GM19239 (cell line): ENCODE measurements at regions not wholly inside any gene's neighbourhood (a gene's known extent, or its start where the extent isn't known, plus 50 kb on each side); places are given as distances from the start of the nearest gene placed in this dataset.
"Not testable (repeated sequence)": the region's sequence is repeated elsewhere in the genome, so short reads cannot be mapped to it uniquely, and the experiment has no call there.

ENCODE experiments used
- DNase-seq: peaks from one replicate; pipeline ENCODE4 v3.0.0; 2011; ENCODE audit warnings: low spot score; ENCODE audit not compliant: insufficient read length
- FAIRE-seq: peaks from 2 replicates; lab custom pipeline; 2011; peaks lifted over from hg19 to GRCh38; lab: Jason Lieb, UNC

GRCh38 chr1:233787599-233787998 lies 116.9 kb upstream of the SLC35F3 start:
- FAIRE-seq (no peak), DNase-seq (no peak)

GRCh38 chr1:233788687-233789086 lies 115.8 kb upstream of the SLC35F3 start:
- no peak for DNase-seq
- no peak for FAIRE-seq

GRCh38 chr1:233790121-233790520 lies 114.4 kb upstream of the SLC35F3 start:
- DNase-seq, result no peak
- no peak for FAIRE-seq

- DNase-seq (peak; percentile 48), FAIRE-seq (peak; percentile 92)
These were observed 113.7 kb upstream of the SLC35F3 start for GRCh38 chr1:233790662-233791371.

GRCh38 chr1:233791372-233791703 lies 113.1 kb upstream of the SLC35F3 start:
- DNase-seq (no peak), FAIRE-seq (no peak)

- FAIRE-seq (no peak), DNase-seq (no peak)
These were observed 112.8 kb upstream of the SLC35F3 start for GRCh38 chr1:233791721-233792120.

- FAIRE-seq (no peak), DNase-seq (no peak)
These were observed 109.6 kb upstream of the SLC35F3 start for GRCh38 chr1:233794863-233795262.

- DNase-seq, result no peak
- no peak for FAIRE-seq
These were observed 108.2 kb upstream of the SLC35F3 start for GRCh38 chr1:233796146-233796783.

- no peak for FAIRE-seq
- DNase-seq, result no peak
These were observed 101.9 kb upstream of the SLC35F3 start for GRCh38 chr1:233802611-233803010.

GRCh38 chr1:233805786-233806185 lies 98.7 kb upstream of the SLC35F3 start:
- FAIRE-seq (no peak), DNase-seq (no peak)

GRCh38 chr1:233815357-233815756 lies 89.1 kb upstream of the SLC35F3 start:
- no peak for FAIRE-seq
- DNase-seq, result no peak

GRCh38 chr1:233815865-233816264 lies 88.6 kb upstream of the SLC35F3 start:
- FAIRE-seq (no peak), DNase-seq (no peak)

GRCh38 chr1:233816348-233816747 lies 88.1 kb upstream of the SLC35F3 start:
- DNase-seq, result no peak
- FAIRE-seq, result no peak

- no peak for DNase-seq
- FAIRE-seq, result no peak
These were observed 85.4 kb upstream of the SLC35F3 start for GRCh38 chr1:233819042-233819441.

GRCh38 chr1:233824179-233824578 lies 80.3 kb upstream of the SLC35F3 start:
- DNase-seq, FAIRE-seq: not testable (repeated sequence)

- not testable (repeated sequence) for FAIRE-seq, DNase-seq
These were observed 76.5 kb upstream of the SLC35F3 start for GRCh38 chr1:233827937-233828336.

- DNase-seq (no peak), FAIRE-seq (no peak)
These were observed 76.0 kb upstream of the SLC35F3 start for GRCh38 chr1:233828480-233828879.

GRCh38 chr1:233834609-233835008 lies 69.9 kb upstream of the SLC35F3 start:
- no peak for FAIRE-seq
- no peak for DNase-seq

GRCh38 chr1:233838207-233838606 lies 66.3 kb upstream of the SLC35F3 start:
- DNase-seq, FAIRE-seq: not testable (repeated sequence)

GRCh38 chr1:233843525-233844204 lies 60.8 kb upstream of the SLC35F3 start:
- DNase-seq, result no peak
- FAIRE-seq, result no peak

GRCh38 chr1:233844275-233844674 lies 60.2 kb upstream of the SLC35F3 start:
- FAIRE-seq, result no peak
- DNase-seq, result no peak
